ENCODE measurements at regions not wholly inside any gene's neighbourhood (a gene's known extent, or its start where the extent isn't known, plus 50 kb on each side); places are given as distances from the start of the nearest gene placed in this dataset.

GRCh38 chr16:17654142-17654541 is 183.4 kb upstream of the XYLT1 start:
- ChIA-PET POLR2A (ENCODE audit: low non-redundant PET) (no interaction called here), CTCF (no interaction called here)
- TF ChIP-seq CTCF (conservative IDR thresholded peaks at IDR 0.05; ENCODE audit: low read depth): no peak
- no peak for DNase-seq (ENCODE audit: low spot score)
- H3K27ac ChIP-seq: no peak overlapping the region

DNA sequence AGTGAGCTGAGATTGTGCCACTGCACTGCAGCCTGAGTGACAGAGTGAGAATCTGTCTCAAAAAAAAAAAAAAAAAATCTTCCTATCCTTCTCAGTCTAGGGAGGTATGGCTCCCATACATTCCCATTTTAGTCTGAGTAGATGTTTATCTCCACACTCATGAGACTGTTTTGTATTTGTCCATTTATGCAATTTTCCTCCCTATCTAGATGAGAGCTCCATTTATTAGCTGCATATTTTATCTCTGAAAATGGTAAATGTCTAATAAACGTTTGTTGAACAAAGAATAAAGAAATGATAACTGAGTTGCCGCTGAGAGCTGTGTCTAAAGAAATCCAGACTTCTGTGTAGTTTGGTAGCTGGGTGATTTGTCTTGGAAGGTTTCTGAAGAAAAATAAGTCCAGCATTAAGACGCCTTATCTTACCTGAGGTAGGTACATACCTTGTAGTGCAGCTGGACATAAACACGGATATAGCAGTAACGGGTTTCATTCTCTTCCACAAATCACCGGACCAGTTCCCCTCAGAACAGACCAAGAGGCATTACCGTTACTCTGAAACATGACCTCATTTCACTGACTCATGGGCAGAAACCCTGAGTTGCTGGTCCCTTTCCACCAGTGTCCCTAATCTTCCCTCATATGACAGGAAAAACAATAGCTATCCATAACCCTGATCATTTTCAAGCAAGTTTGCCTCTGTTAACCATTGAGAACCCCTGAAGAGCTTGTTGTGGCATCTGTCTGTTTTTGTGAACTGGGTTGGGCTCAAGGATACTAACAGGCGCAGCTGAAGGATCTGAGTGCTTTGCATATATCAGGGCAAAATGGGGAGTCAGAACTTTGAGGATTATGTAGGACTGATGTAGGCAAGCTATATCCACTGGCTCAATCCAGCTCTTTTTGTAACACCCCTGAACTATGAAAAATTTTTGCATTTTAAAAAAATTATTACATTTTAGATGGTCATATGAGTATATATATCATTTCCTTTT is 177.4 kb upstream of the XYLT1 start:
- ChIA-PET POLR2A (ENCODE audit: low non-redundant PET) (no interaction called here), CTCF (no interaction called here)
- TF ChIP-seq CTCF (conservative IDR thresholded peaks at IDR 0.05; ENCODE audit: low read depth): no peak
- H3K27ac ChIP-seq: no peak overlapping the region
- no peak for DNase-seq (ENCODE audit: low spot score)

DNA sequence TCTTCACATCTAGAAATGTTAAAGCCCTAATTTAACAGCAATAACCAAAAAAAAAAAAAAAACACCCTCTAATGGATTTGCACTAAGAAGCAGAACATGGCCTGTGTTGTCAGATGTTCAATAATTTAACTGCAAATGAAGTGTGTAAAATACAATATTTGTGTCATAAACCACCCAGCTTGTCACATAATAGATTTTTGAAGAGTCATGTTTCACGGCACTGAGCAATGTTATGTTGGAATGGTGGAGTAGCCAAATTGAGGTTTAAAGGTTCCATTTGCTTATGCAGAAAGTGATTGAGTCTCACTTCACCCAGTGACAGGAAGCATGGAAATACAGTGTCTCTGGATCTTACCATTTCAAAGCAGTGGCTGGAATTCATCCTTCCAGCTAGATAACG is 173.2 kb upstream of the XYLT1 start:
- ChIA-PET POLR2A (ENCODE audit: low non-redundant PET) (no interaction called here), CTCF (interaction anchor here (0.8 kb wide), 1 partner anchor 65 kb away, joined by 3 read pairs; no protein-coding TSS in a partner anchor)
- no peak overlapping the region for H3K27ac ChIP-seq
- no peak for DNase-seq (ENCODE audit: low spot score)
- no peak for TF ChIP-seq CTCF (conservative IDR thresholded peaks at IDR 0.05; ENCODE audit: low read depth)

DNA sequence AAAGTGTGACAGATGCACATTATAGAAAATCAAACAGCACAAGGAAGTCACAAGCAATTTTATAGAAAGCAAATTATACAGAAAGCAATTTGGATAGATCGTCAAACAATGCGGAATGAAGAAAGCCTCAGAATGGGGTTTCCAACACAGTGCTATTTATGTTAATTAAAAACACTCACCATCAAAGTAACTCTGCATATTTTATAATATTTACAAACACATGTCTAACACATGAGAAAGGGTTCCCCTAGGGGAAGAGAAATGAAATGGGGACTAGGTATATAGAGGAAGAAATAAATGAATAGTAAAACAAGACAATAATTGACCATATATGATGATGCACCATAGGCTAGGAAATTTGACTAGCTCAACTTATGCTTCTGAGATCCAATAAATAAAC is 171.2 kb upstream of the XYLT1 start:
- no peak overlapping the region for H3K27ac ChIP-seq
- TF ChIP-seq CTCF (conservative IDR thresholded peaks at IDR 0.05; ENCODE audit: low read depth): no peak
- ChIA-PET POLR2A (ENCODE audit: low non-redundant PET) (no interaction called here), CTCF (no interaction called here)
- DNase-seq (ENCODE audit: low spot score): no peak

DNA sequence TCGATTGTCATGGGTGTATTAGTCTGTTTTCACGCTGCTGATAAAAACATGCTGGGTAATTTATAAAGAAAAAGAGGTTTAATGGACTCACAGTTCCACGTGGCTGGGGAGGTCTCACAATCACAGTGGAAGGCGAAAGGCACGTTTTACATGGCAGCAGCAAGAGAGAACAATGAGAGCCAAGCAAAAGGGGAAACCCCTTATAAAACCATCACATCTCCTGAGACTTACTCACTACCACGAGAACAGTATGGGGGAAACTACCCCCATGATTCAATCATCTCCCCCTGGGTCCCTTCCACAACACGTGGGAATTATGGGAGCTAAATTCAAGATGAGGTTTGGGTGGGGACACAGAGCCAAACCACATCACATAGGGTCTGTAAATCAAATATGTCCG is 167.4 kb upstream of the XYLT1 start:
- ChIA-PET POLR2A (ENCODE audit: low non-redundant PET) (no interaction called here), CTCF (no interaction called here)
- TF ChIP-seq CTCF (conservative IDR thresholded peaks at IDR 0.05; ENCODE audit: low read depth): no peak
- H3K27ac ChIP-seq: no peak overlapping the region
- DNase-seq (ENCODE audit: low spot score): no peak

GRCh38 chr16:17635183-17635582 is 164.4 kb upstream of the XYLT1 start:
- POLR2A ChIA-PET (ENCODE audit: low non-redundant PET): no interaction called here
- DNase-seq (ENCODE audit: low spot score): no peak
- no peak for TF ChIP-seq CTCF (conservative IDR thresholded peaks at IDR 0.05; ENCODE audit: low read depth)

More at GRCh38 chr16:17635183-17635582, 164.4 kb upstream of the XYLT1 start:
- H3K27ac ChIP-seq: no peak overlapping the region
- CTCF ChIA-PET: no interaction called here

Data from RWPE1 (cell line).